ENCODE measurements at regions not wholly inside any gene's neighbourhood (a gene's known extent, or its start where the extent isn't known, plus 50 kb on each side); places are given as distances from the start of the nearest gene placed in this dataset.
"Not testable (repeated sequence)": the region's sequence is repeated elsewhere in the genome, so short reads cannot be mapped to it uniquely, and the experiment has no call there.

GRCh38 chr13:27327633-27328032, 57.0 kb downstream of the RASL11A start:
- FAIRE-seq, result no peak

DNA sequence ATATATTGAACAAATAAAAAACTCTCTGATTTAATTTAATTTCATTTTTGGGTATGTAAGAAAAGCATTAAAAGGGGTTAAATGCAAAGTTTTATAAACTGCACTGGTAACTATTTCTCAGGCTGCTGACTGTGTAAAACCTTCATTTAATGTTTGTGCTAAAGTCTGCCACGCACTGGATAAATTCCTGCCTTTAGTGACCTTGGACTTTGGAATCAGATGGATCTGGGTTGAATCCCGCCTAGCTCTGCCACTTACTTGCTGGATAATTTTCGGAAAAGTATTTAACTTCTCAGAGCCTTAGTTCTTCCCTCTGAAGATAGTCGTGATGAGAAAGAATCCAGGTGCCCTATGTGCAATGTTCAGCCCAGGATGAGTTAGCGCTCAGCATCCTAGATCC, 58.6 kb downstream of the RASL11A start:
- no peak for FAIRE-seq

DNA sequence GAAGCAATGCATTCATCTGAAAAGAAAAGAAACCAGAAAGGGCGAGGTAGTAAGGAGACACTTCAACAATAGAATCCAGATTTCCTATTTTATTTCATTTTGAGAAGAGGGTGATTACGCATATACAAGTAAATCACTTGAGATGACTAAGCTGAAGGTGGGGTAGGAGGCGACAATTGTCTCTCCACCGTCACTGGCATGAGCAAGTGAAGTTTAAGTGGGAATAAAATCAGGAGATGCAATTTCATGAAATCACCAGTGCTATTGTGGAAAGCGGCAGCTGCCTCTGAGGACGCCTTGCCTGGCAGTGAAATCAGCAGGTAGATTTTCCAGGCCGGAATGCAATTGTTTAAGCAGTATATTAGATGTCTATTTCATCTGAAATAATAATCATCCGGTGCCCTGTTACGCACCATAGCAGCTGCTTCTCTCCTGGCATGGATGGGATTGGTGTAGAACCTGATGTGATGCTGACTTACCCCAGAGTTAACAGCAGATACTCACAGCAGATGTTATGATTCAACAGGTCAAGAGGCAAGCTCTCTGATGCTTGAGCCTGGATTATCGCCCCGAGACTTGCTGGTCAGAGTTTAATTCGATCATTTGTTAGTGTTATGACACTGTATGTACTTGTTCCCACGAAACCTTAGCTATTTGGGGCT, 64.3 kb downstream of the RASL11A start:
- no peak for FAIRE-seq

GRCh38 chr13:27336014-27336673, 65.5 kb downstream of the RASL11A start:
- FAIRE-seq, result no peak

DNA sequence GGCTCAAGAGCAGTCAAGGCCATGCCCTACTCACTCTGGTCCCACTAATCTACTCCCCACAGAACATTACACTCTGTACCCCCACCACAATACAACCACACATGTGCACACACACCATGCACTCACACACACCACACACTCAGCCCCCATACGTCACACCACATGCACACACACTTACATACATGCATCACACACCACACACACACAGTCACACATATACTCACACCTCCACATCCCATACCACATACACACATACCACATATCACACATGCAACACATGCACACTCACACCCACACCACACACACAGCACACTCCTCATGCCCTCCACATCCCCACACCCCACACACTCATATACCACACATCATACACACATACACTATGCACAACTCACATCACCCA, 67.6 kb downstream of the RASL11A start:
- FAIRE-seq, result no peak

DNA sequence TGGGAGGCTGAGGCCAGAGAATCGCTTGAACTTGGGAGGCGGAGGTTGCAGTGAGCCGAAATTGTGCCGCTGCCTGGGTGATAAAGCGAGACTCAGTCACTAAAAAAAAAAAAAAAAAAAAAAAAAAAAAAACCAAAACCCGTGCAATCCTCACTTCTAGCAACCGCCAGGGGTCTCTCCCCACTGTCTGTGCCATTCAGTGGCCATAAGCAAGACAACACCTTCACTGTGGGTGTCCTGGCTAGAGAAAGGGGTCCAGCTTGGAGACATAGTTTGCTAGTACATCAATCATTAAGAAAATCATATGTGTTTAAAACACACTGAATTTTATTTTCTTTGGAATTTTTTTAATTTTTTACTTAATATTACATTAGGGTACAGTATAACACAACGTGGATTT, 68.2 kb downstream of the RASL11A start:
- no peak for FAIRE-seq

DNA sequence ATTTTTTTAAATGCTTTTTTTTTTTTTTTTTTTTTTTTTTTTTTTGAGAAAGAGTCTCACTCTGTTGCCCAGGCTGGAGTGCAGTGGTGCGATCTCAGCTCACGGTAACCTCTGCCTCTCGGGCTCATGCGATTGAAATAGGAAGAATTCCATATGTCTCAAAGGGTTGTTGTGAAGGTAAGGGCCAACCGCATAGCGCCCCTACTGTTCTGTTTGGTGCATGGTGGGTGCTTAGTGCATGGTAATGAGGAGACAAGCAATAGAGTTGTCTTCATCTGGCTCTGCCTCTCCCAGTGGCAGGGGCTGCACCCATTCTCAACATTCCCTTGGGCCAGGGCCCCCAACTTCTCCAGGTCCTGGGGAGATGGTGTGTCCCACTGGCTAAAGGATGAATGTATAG, 68.7 kb downstream of the RASL11A start:
- FAIRE-seq, result no peak

DNA sequence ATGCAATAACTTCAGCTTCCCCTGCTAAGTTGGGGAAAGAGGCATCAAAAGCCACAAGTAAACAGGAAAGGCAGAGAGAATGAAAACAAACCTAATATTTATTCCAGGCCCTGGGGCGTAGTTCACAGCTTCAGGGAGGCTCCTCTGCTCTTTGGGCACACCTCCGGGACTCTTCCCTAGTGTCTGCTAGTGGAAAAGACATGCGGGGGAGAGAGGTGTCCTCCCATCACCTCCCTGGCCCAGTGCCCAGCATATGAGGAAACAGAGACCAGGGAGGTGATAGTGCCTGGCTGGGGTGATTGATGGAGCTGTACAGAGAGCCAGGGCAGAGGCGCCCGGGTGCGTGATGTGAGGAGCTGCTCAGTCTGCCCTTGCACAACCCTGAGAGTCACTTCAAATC, 71.0 kb downstream of the RASL11A start:
- no peak for FAIRE-seq

DNA sequence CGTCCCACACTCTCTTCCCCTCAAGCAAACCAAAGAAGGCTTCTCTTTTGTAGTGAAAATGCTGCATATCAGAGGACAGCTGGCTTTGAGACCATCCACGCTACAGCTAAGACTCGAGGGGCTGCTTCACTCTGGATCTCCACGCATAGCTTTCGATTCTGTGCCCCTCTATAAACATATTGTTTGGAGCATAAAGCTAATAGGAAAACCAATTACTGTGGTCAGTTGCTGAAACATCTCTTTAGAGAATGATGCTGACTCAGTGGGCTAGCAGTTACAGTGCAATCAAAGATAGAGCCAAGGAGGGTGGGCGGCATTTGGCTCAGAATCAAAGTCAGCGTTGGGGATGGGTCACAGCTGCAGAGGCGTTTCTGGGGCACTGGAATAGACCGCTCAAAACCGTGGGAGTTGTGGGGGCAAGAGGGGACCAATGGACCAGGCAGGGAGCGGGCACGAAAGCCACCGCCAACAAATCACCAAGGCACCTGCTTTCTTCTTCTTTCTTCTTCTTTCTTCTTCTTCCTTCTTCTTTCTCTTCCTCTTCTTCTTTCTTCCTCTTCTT, 76.7 kb downstream of the RASL11A start:
- FAIRE-seq, result no peak

GRCh38 chr13:27348461-27348860, 76.0 kb upstream of the GTF3A start:
- FAIRE-seq, result no peak

- FAIRE-seq, result no peak
Measured at GRCh38 chr13:27349458-27349857, 75.0 kb upstream of the GTF3A start.

- FAIRE-seq, result not testable (repeated sequence)
Measured at GRCh38 chr13:27350825-27351224, 73.6 kb upstream of the GTF3A start.

- no peak for FAIRE-seq
Measured at GRCh38 chr13:27352698-27353097, 71.7 kb upstream of the GTF3A start.

DNA sequence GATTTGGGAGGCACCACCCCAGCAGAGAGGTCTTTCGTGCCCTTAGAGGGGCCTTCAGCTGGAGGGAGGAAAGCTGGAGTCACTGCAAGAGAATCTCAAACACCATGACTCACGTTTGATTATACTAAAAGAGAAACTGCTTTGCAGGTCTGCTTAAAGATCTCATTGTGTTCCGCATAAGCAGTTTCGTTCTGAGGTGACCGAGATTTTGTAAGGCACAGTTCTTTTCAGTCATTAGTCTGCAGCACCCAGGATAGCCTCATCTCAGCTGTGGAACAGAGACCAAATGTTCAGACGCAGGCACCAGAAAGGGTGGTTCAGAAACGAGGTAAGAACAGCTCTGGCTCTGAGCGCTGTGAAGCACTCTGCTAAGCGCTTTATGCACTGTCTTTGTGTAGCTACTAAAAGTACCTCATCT, 71.2 kb upstream of the GTF3A start:
- no peak for FAIRE-seq

DNA sequence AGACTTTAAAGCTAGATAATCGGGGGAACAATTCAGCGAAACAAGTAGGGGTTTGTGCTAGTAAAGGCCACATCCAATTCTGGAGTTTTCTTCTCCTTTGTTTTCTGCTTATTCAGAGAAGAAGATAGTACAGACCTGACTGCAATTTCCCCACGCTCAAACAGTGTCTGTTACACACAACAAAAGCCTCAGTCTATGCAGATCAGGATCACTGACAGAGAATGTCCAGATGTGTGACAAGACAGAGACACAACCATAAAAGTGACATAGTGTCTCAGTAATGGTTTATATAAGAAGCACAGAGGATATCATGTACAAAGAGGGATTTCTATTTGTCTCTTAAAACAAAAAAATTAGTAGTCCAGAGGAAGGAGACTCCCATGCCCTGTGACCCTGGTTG, 70.7 kb upstream of the GTF3A start:
- FAIRE-seq, result no peak

DNA sequence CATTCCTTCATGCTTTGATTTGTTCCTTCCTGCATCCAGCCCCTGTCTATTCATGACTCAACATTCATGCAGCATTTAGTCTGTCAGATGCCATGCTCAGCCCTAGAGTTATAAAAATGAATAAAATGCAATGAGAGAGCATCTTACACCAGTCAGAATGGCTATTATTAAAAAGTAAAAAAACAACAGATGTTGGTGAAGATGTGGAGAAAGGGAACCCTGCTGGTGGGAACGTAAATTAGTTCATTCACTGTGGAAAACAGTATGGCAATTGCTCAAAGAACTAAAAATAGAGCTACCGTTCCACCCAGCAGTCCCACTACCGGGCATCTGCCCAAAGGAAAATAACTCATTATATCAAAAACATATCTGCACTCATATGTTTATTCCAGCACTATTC, 70.0 kb upstream of the GTF3A start:
- FAIRE-seq, result no peak

DNA sequence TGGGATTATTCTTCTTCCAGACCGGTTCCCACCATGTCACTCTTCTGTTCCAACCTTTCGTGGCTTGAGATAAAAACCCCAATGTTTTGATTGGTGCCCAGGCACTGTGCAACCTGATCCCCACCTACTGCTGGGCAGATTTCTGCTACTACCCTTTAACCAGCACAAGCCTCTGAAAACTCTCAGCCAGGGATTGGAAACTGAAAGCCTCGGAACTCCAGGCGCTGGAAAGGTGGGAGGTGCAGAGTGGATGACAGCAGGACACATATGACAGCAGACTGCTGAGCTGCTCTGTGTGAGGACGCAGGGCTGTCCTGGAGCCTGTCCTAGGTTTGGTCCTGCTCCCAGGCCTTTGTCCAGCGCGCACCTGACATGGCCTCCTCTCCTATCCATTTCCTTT, 68.5 kb upstream of the GTF3A start:
- no peak for FAIRE-seq

GRCh38 chr13:27358420-27358819, 66.0 kb upstream of the GTF3A start:
- FAIRE-seq, result no peak

DNA sequence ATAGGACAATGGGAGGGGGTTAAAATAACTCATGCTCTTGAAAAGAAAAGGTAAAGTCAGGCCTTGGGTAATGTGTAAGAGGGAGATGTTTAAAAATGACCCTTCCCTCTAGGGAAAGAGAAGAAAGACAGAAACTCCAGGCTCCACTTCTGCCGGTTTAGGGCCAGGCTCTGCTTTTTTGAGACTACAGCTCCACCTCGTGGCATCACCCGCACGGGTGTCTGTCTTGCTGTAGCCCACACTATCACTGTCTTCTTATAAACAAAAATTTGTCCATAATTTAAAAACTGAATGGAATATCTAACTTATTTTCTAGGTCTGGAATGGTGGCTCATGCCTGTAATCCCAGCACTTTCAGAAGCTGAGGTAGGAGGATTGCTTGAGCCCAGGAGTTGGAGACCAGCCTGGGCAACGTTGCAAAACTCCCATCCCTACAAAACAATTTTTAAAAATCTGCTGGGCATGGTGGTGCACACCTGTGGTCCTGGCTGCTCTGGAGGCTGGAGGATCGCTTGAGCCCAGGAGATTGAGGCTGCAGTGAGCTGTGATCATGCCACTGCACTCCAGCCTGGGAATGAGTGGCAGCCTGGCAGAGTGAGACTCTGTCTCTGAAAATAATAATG, 65.1 kb upstream of the GTF3A start:
- FAIRE-seq, result peak; percentile 39

DNA sequence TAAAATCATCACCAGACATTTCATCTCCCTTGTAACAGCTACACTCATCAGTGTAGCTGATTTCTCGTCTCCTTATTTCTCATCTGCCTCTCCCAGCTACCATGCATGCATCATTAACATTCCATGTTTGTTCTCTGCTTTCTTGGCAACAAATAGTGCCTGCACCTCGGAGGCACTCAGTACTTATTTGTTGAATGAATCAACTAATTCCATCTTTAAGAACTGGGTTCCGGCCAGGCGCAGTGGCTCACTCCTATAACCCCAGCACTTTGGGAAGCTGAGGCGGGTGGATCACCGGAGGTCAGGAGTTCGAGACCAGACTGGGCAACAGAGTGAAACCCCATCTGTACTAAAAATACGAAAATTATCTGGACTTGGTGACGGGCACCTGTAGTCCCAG, 63.9 kb upstream of the GTF3A start:
- FAIRE-seq, result no peak

DNA sequence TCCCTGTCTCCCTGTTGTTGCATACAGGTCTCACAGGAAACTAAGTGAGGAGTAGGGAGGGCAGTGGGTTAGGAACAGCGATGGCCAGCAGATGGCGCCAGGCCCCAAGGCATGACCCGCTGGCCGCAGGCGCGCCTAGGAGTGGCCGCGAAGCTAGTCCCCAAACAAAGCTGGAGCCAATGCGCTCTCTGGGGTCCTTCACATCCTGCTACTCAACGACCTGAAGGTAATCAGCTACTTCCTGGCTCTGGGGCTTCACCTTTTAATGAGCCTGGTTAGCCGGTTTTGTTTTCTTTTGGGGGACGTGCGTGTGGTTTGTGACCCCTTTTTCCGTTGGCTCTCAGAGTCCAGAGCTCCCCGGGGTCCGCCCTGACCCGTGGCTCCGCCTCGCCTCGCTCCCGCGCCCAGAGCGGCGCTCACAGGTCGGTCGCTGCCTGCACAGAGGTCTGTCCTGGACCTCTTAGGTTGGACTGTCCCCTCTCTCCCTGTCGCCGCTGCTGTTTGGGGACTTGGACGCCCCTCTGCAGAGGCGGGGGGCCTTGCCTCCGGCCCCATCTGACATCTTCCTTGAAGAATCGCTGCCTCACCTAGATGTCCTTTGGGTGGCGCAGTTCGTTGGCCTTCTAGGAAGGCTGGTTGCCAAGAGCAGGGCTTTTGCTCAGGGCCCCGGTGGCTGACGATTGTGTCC, 62.2 kb upstream of the GTF3A start:
- no peak for FAIRE-seq

- FAIRE-seq, result not testable (repeated sequence)
Measured at GRCh38 chr13:27363637-27364036, 60.8 kb upstream of the GTF3A start.

DNA sequence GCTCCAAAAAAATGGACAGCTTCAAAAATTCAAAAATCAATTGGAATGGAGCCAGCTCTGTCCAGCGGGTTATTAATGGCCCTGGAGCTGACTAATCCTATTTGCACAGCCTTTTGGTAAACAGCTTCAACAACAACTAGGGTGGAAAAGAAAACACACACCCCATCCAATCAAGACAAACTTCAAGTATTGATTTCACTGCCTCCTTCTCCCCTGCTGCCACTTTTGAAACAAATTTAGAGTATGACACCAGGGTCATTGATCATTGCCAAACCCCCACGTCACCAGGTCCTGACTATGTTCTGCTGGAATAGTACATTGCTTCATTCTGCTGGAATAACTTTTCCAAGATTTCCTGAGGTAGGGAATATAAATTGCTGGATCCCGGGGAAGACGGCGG, 56.8 kb upstream of the GTF3A start:
- no peak for FAIRE-seq
